ENCODE measurements at regions not wholly inside any gene's neighbourhood (a gene's known extent, or its start where the extent isn't known, plus 50 kb on each side); places are given as distances from the start of the nearest gene placed in this dataset.

DNA sequence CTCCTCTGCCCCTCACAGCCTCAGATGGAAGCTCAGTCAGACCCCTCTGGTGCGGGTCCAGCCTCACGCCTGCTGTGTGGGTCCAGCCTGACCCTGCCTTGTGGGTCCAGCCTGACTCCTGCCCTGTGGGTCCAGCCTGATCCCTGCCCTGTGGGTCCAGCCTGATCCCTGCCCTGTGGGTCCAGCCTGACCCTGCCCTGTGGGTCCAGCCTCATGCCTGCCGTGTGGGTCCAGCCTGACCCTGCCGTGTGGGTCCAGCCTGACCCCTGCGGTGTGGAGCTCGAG lies 445.3 kb downstream of the BRD1 start:
- TF ChIP-seq, protein P1, sequence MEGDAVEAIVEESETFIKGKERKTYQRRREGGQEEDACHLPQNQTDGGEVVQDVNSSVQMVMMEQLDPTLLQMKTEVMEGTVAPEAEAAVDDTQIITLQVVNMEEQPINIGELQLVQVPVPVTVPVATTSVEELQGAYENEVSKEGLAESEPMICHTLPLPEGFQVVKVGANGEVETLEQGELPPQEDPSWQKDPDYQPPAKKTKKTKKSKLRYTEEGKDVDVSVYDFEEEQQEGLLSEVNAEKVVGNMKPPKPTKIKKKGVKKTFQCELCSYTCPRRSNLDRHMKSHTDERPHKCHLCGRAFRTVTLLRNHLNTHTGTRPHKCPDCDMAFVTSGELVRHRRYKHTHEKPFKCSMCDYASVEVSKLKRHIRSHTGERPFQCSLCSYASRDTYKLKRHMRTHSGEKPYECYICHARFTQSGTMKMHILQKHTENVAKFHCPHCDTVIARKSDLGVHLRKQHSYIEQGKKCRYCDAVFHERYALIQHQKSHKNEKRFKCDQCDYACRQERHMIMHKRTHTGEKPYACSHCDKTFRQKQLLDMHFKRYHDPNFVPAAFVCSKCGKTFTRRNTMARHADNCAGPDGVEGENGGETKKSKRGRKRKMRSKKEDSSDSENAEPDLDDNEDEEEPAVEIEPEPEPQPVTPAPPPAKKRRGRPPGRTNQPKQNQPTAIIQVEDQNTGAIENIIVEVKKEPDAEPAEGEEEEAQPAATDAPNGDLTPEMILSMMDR (IDR thresholded peaks at IDR 0.05) = no peak
- ATAC-seq (ENCODE audit: insufficient number of reproducible peaks, low FRiP score, low read depth) = no peak
- Histone ChIP-seq H3K4me3 (no peak overlapping the region), H3K27me3 (replicated peaks; ENCODE audit: insufficient read depth) (no peaks in the 10 kb centered on the region), H3K27ac (no peak overlapping the region), H3K9me3 (no peaks in the 10 kb centered on the region), H3K4me1 (ENCODE audit: control insufficient read depth in 1 of 2, low read depth in 2 of 2) (no peaks in the 10 kb centered on the region), H3K36me3 (no peaks in the 10 kb centered on the region)
- DNase-seq (ENCODE audit: low spot score) = no peak

GRCh38 chr22:49381595-49382450 lies 445.9 kb downstream of the BRD1 start:
- TF ChIP-seq, protein P1 (IDR thresholded peaks at IDR 0.05) = no peak
- Histone ChIP-seq H3K4me1 (ENCODE audit: control insufficient read depth in 1 of 2, low read depth in 2 of 2) (no peaks in the 10 kb centered on the region), H3K27me3 (replicated peaks; ENCODE audit: insufficient read depth) (no peaks in the 10 kb centered on the region), H3K9me3 (no peaks in the 10 kb centered on the region), H3K4me3 (no peak overlapping the region), H3K27ac (no peak overlapping the region), H3K36me3 (no peaks in the 10 kb centered on the region)
- ATAC-seq (ENCODE audit: insufficient number of reproducible peaks, low FRiP score, low read depth) = no peak
- DNase-seq (ENCODE audit: low spot score) = no peak

DNA sequence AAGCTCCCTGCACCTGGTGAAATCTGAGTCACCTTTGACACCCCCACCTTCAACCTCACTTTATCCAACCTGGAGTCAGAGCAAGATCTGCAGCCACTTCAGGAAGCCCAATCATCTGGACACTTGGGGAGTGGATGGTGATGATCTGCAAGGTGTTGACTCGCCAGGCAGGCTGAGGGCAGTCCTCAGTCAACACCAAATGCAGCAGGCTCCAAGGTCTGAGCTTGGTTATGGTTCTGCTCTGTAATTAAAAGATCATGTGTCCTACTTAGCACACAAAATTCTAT lies 446.9 kb downstream of the BRD1 start:
- DNase-seq (ENCODE audit: low spot score) (no peak), ATAC-seq (ENCODE audit: insufficient number of reproducible peaks, low FRiP score, low read depth) (no peak)
- no peak overlapping the region for H3K4me3 ChIP-seq
- no peaks in the 10 kb centered on the region for H3K9me3 ChIP-seq
- no peak overlapping the region for H3K27ac ChIP-seq
- no peaks in the 10 kb centered on the region for H3K36me3 ChIP-seq
- no peaks in the 10 kb centered on the region for H3K27me3 ChIP-seq (replicated peaks; ENCODE audit: insufficient read depth)
- H3K4me1 ChIP-seq (ENCODE audit: control insufficient read depth in 1 of 2, low read depth in 2 of 2) = no peaks in the 10 kb centered on the region
- TF ChIP-seq, protein P1 (IDR thresholded peaks at IDR 0.05) = no peak

- no peak for ATAC-seq (ENCODE audit: insufficient number of reproducible peaks, low FRiP score, low read depth)
- DNase-seq (ENCODE audit: low spot score) = no peak
- no peaks in the 10 kb centered on the region for H3K4me1 ChIP-seq (ENCODE audit: control insufficient read depth in 1 of 2, low read depth in 2 of 2)
- no peak overlapping the region for H3K4me3 ChIP-seq
- TF ChIP-seq, protein P1 (IDR thresholded peaks at IDR 0.05) = no peak
- H3K27ac ChIP-seq = no peak overlapping the region
- no peaks in the 10 kb centered on the region for H3K9me3 ChIP-seq
- no peaks in the 10 kb centered on the region for H3K36me3 ChIP-seq
- H3K27me3 ChIP-seq (replicated peaks; ENCODE audit: insufficient read depth) = no peaks in the 10 kb centered on the region
These were observed 447.4 kb downstream of the BRD1 start for GRCh38 chr22:49380095-49380827.

GRCh38 chr22:49377306-49377705 lies 450.4 kb downstream of the BRD1 start:
- TF ChIP-seq, protein P1 (IDR thresholded peaks at IDR 0.05) = no peak
- no peaks in the 10 kb centered on the region for H3K9me3 ChIP-seq
- no peaks in the 10 kb centered on the region for H3K27me3 ChIP-seq (replicated peaks; ENCODE audit: insufficient read depth)
- ATAC-seq (ENCODE audit: insufficient number of reproducible peaks, low FRiP score, low read depth) (no peak), DNase-seq (ENCODE audit: low spot score) (no peak)
- H3K4me3 ChIP-seq = no peak overlapping the region
- no peak overlapping the region for H3K27ac ChIP-seq
- no peaks in the 10 kb centered on the region for H3K4me1 ChIP-seq (ENCODE audit: control insufficient read depth in 1 of 2, low read depth in 2 of 2)
- H3K36me3 ChIP-seq = no peaks in the 10 kb centered on the region
